Uterus (tissue), 3 donors: ENCODE measurements at regions not wholly inside any gene's neighbourhood (a gene's known extent, or its start where the extent isn't known, plus 50 kb on each side); places are given as distances from the start of the nearest gene placed in this dataset.

Source experiments
- DNase-seq, 2 donors: peaks; one replicate each; pipeline ENCODE4 v3.0.0-alpha.2; 2019 to 2020
- H3K27ac ChIP-seq, 2 donors: fragments of 200-600 bp; sonication (generic); 1 replicate in 1 of 2; 2 replicates in 1 of 2; pipeline ENCODE4 v1.5.1; 2016 to 2018
- H3K27me3 ChIP-seq, 2 donors: fragments of 200-600 bp; sonication (generic); one replicate each; pipeline ENCODE4 v1.5.1; 2018 to 2019; ENCODE audit warnings: control low read depth in 1 of 2
- H3K36me3 ChIP-seq, 2 donors: fragments of 200-600 bp; sonication (generic); one replicate each; pipeline ENCODE4 v1.5.1; 2019; ENCODE audit warnings: control low read depth in 1 of 2
- H3K4me1 ChIP-seq, 2 donors: fragments of 200-600 bp; sonication (generic); one replicate each; pipeline ENCODE4 v1.5.1; 2018 to 2019; ENCODE audit warnings: control low read depth in 1 of 2
- H3K4me3 ChIP-seq, 2 donors: fragments of 200-600 bp; sonication (generic); 1 replicate in 1 of 2; 2 replicates in 1 of 2; pipeline ENCODE4 v1.5.1; 2018 to 2019; ENCODE audit warnings: mild to moderate bottlenecking in 1 of 2
- H3K9me3 ChIP-seq, 2 donors: fragments of 200-600 bp; sonication (generic); one replicate each; pipeline ENCODE4 v1.5.1; 2019; ENCODE audit warnings: control low read depth in 1 of 2
- CTCF ChIP-seq, 4 experiments: fragments of 200-600 bp in 2 of 4; fragments of 450-650 bp in 2 of 4; sonication (generic) in 2 of 4; IDR thresholded peaks; one replicate each; pipeline ENCODE4 v1.5.1; 2016 to 2019; ENCODE audit warnings: antibody characterized with exemption in 4 of 4, mild to moderate bottlenecking in 2 of 4, moderate library complexity in 1 of 4
- POLR2A ChIP-seq, 2 donors: fragments of 450-650 bp; IDR thresholded peaks; one replicate each; pipeline ENCODE4 v1.6.1; 2016; ENCODE audit warnings: antibody characterized with exemption in 2 of 2, mild to moderate bottlenecking in 1 of 2, moderate library complexity in 1 of 2
- intact Hi-C: fragments of 100-400 bp; cut with DNase I; formaldehyde crosslinking; loops from one replicate; pipeline ENCODE4 v1.15.1; 2023; ENCODE audit warnings: low total_unique reads
- donor health status: DM: yes; HTN: yes; CAD: no.

GRCh38 chr7:106371629-106372028 lies 86.8 kb upstream of the NAMPT start:
- TF ChIP-seq CTCF (IDR thresholded peaks at IDR 0.05): no peak
- TF ChIP-seq POLR2A (IDR thresholded peaks at IDR 0.05): no peak
- Histone ChIP-seq H3K4me3 (no peak overlapping the region), H3K36me3 (no peaks in the 10 kb centered on the region), H3K27me3 (no peaks in the 10 kb centered on the region), H3K9me3 (no peaks in the 10 kb centered on the region), H3K4me1 (no peaks in the 10 kb centered on the region), H3K27ac (no peak overlapping the region)
- intact Hi-C loops: no loop called here
- no peak for DNase-seq

DNA sequence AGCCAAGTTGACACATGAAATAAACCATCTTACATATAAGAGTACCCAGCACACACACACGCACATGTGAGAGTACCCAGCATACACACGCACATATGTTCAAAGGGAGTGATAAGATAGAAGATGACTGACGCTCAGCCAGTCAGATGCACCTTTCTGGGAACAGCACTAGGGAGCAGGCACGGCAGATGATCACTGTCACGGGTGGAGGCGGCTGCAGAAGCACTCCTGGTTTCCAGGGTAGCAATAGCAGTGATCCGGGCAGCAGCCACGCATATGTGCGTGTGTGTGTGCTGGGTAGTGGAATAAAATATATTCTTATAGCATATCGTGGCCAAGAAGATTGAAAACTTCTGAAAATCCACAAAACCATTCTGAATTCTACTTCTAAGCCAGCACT lies 85.8 kb upstream of the NAMPT start:
- H3K4me1 ChIP-seq: no peaks in the 10 kb centered on the region
- H3K27me3 ChIP-seq: no peaks in the 10 kb centered on the region
- no peak for DNase-seq
- intact Hi-C loops: no loop called here
- no peaks in the 10 kb centered on the region for H3K36me3 ChIP-seq
- no peak overlapping the region for H3K4me3 ChIP-seq
- TF ChIP-seq POLR2A (IDR thresholded peaks at IDR 0.05) (no peak), CTCF (IDR thresholded peaks at IDR 0.05) (no peak)
- H3K27ac ChIP-seq: no peak overlapping the region
- no peaks in the 10 kb centered on the region for H3K9me3 ChIP-seq

- no peak for DNase-seq
- Histone ChIP-seq H3K4me3 (no peak overlapping the region), H3K27ac (peak overlapping the region in 1 of 2 donors; percentile 35), H3K4me1 (no peaks in the 10 kb centered on the region), H3K9me3 (no peaks in the 10 kb centered on the region), H3K36me3 (no peaks in the 10 kb centered on the region), H3K27me3 (no peaks in the 10 kb centered on the region)
- intact Hi-C loops: no loop called here
- TF ChIP-seq POLR2A (IDR thresholded peaks at IDR 0.05) (no peak), CTCF (IDR thresholded peaks at IDR 0.05) (no peak)
Observed at GRCh38 chr7:106369816-106370215, 85.0 kb upstream of the NAMPT start.

- TF ChIP-seq POLR2A (IDR thresholded peaks at IDR 0.05) (no peak), CTCF (IDR thresholded peaks at IDR 0.05) (no peak)
- no peaks in the 10 kb centered on the region for H3K9me3 ChIP-seq
- intact Hi-C loops: no loop called here
Observed at GRCh38 chr7:106369352-106369751, 84.6 kb upstream of the NAMPT start.

DNA sequence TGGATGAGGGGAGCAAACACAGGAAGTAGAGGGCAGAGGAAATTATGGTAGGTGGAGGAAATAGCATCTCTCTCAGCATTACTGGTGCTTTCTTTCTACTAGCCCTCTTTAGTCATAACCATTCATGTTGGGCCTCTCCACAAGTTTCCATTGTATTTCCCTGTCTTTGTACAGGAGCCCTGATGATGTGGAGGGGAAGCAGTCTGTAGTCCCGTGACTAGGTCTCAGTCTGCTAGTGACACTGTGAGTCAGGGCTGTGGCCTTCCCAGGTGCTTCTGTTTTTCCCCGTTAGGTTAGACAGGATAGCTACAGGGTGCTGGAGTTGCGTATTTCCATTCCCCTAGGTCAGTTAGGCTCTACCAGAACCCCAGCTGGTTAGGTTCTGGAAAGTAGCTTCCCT lies 82.9 kb upstream of the NAMPT start:
- no peak overlapping the region for H3K4me3 ChIP-seq

More at GRCh38 chr7:106369352-106369751, 84.6 kb upstream of the NAMPT start:
- no peaks in the 10 kb centered on the region for H3K36me3 ChIP-seq
- H3K27ac ChIP-seq: peak overlapping the region in 1 of 2 donors; percentile 35
- H3K27me3 ChIP-seq: no peaks in the 10 kb centered on the region
- peak; percentile 20 to 26 for DNase-seq
- H3K4me1 ChIP-seq: no peaks in the 10 kb centered on the region
- no peak overlapping the region for H3K4me3 ChIP-seq

More for the DNA sequence above, 82.9 kb upstream of the NAMPT start:
- intact Hi-C loops: no loop called here
- DNase-seq: no peak
- H3K27me3 ChIP-seq: no peaks in the 10 kb centered on the region
- no peak overlapping the region for H3K27ac ChIP-seq
- H3K36me3 ChIP-seq: no peaks in the 10 kb centered on the region
- H3K4me1 ChIP-seq: no peaks in the 10 kb centered on the region
- TF ChIP-seq POLR2A (IDR thresholded peaks at IDR 0.05) (no peak), CTCF (IDR thresholded peaks at IDR 0.05) (no peak)
- no peaks in the 10 kb centered on the region for H3K9me3 ChIP-seq
